ENCODE measurements at regions not wholly inside any gene's neighbourhood (a gene's known extent, or its start where the extent isn't known, plus 50 kb on each side); places are given as distances from the start of the nearest gene placed in this dataset.

GRCh38 chr2:43171789-43172188, 54.6 kb downstream of the ZFP36L2 start:
- Mint-ChIP-seq H3K4me3 (no peak overlapping the region), H3K27me3 (ENCODE audit: insufficient read depth, low read depth, poor library complexity) (peaks cover 9% of the 10 kb centered on the region), H3K36me3 (ENCODE audit: low read depth) (peaks cover 13% of the 10 kb centered on the region; the same call in 2 of the 3 replicates), H3K4me1 (peaks cover 34% of the 10 kb centered on the region), H3K27ac (no peak overlapping the region), H3K9me3 (peaks cover 30% of the 10 kb centered on the region)
- TF ChIP-seq, protein P1, sequence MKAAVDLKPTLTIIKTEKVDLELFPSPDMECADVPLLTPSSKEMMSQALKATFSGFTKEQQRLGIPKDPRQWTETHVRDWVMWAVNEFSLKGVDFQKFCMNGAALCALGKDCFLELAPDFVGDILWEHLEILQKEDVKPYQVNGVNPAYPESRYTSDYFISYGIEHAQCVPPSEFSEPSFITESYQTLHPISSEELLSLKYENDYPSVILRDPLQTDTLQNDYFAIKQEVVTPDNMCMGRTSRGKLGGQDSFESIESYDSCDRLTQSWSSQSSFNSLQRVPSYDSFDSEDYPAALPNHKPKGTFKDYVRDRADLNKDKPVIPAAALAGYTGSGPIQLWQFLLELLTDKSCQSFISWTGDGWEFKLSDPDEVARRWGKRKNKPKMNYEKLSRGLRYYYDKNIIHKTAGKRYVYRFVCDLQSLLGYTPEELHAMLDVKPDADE (IDR thresholded peaks at IDR 0.05), result no peak
- TF ChIP-seq EZH2phosphoT487 (IDR thresholded peaks at IDR 0.05; ENCODE audit: unreplicated experiment) (no peak), POLR2AphosphoS5 (IDR thresholded peaks at IDR 0.05; ENCODE audit: low read depth) (no peak), ZNF331 (CRISPR knock-in tag; IDR thresholded peaks at IDR 0.05; ENCODE audit: low read depth) (no peak), EZH2 (IDR thresholded peaks at IDR 0.05; ENCODE audit: low read depth, unreplicated experiment) (no peak), JUNB (IDR thresholded peaks at IDR 0.05; ENCODE audit: unreplicated experiment) (no peak), STAT1 (IDR thresholded peaks at IDR 0.05; ENCODE audit: unreplicated experiment) (no peak), CTCF (conservative IDR thresholded peaks at IDR 0.05; ENCODE audit: low read depth in 2 of 2) (no peak), ZNF114 (CRISPR knock-in tag; IDR thresholded peaks at IDR 0.05) (no peak), NANOG (IDR thresholded peaks at IDR 0.05; ENCODE audit: borderline replicate concordance) (no peak), CREB1 (CRISPR knock-in tag; IDR thresholded peaks at IDR 0.05; ENCODE audit: low read depth) (no peak)
- TF ChIP-seq, protein P2, sequence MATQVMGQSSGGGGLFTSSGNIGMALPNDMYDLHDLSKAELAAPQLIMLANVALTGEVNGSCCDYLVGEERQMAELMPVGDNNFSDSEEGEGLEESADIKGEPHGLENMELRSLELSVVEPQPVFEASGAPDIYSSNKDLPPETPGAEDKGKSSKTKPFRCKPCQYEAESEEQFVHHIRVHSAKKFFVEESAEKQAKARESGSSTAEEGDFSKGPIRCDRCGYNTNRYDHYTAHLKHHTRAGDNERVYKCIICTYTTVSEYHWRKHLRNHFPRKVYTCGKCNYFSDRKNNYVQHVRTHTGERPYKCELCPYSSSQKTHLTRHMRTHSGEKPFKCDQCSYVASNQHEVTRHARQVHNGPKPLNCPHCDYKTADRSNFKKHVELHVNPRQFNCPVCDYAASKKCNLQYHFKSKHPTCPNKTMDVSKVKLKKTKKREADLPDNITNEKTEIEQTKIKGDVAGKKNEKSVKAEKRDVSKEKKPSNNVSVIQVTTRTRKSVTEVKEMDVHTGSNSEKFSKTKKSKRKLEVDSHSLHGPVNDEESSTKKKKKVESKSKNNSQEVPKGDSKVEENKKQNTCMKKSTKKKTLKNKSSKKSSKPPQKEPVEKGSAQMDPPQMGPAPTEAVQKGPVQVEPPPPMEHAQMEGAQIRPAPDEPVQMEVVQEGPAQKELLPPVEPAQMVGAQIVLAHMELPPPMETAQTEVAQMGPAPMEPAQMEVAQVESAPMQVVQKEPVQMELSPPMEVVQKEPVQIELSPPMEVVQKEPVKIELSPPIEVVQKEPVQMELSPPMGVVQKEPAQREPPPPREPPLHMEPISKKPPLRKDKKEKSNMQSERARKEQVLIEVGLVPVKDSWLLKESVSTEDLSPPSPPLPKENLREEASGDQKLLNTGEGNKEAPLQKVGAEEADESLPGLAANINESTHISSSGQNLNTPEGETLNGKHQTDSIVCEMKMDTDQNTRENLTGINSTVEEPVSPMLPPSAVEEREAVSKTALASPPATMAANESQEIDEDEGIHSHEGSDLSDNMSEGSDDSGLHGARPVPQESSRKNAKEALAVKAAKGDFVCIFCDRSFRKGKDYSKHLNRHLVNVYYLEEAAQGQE (IDR thresholded peaks at IDR 0.05; ENCODE audit: unreplicated experiment), result no peak
- TF ChIP-seq, protein P3, sequence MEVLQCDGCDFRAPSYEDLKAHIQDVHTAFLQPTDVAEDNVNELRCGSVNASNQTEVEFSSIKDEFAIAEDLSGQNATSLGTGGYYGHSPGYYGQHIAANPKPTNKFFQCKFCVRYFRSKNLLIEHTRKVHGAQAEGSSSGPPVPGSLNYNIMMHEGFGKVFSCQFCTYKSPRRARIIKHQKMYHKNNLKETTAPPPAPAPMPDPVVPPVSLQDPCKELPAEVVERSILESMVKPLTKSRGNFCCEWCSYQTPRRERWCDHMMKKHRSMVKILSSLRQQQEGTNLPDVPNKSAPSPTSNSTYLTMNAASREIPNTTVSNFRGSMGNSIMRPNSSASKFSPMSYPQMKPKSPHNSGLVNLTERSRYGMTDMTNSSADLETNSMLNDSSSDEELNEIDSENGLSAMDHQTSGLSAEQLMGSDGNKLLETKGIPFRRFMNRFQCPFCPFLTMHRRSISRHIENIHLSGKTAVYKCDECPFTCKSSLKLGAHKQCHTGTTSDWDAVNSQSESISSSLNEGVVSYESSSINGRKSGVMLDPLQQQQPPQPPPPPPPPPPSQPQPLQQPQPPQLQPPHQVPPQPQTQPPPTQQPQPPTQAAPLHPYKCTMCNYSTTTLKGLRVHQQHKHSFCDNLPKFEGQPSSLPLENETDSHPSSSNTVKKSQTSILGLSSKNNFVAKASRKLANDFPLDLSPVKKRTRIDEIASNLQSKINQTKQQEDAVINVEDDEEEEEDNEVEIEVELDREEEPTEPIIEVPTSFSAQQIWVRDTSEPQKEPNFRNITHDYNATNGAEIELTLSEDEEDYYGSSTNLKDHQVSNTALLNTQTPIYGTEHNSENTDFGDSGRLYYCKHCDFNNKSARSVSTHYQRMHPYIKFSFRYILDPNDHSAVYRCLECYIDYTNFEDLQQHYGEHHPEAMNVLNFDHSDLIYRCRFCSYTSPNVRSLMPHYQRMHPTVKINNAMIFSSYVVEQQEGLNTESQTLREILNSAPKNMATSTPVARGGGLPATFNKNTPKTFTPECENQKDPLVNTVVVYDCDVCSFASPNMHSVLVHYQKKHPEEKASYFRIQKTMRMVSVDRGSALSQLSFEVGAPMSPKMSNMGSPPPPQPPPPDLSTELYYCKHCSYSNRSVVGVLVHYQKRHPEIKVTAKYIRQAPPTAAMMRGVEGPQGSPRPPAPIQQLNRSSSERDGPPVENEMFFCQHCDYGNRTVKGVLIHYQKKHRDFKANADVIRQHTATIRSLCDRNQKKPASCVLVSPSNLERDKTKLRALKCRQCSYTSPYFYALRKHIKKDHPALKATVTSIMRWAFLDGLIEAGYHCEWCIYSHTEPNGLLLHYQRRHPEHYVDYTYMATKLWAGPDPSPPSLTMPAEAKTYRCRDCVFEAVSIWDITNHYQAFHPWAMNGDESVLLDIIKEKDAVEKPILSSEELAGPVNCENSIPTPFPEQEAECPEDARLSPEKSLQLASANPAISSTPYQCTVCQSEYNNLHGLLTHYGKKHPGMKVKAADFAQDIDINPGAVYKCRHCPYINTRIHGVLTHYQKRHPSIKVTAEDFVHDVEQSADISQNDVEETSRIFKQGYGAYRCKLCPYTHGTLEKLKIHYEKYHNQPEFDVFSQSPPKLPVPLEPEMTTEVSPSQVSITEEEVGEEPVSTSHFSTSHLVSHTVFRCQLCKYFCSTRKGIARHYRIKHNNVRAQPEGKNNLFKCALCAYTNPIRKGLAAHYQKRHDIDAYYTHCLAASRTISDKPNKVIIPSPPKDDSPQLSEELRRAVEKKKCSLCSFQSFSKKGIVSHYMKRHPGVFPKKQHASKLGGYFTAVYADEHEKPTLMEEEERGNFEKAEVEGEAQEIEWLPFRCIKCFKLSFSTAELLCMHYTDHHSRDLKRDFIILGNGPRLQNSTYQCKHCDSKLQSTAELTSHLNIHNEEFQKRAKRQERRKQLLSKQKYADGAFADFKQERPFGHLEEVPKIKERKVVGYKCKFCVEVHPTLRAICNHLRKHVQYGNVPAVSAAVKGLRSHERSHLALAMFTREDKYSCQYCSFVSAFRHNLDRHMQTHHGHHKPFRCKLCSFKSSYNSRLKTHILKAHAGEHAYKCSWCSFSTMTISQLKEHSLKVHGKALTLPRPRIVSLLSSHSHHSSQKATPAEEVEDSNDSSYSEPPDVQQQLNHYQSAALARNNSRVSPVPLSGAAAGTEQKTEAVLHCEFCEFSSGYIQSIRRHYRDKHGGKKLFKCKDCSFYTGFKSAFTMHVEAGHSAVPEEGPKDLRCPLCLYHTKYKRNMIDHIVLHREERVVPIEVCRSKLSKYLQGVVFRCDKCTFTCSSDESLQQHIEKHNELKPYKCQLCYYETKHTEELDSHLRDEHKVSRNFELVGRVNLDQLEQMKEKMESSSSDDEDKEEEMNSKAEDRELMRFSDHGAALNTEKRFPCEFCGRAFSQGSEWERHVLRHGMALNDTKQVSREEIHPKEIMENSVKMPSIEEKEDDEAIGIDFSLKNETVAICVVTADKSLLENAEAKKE (CRISPR knock-in tag; IDR thresholded peaks at IDR 0.05), result no peak
- Histone ChIP-seq H3F3A (replicated peaks; ENCODE audit: low read depth) (no peaks in the 10 kb centered on the region), H3K36me3 (ENCODE audit: insufficient read depth) (0 out of 2 replicates have a peak, but pooled peaks cover 11% of the 10 kb centered on the region), H3K4me3 (no peak overlapping the region), H3K4me1 (ENCODE audit: insufficient read depth) (no peaks in the 10 kb centered on the region; the same call in 1 of the 2 replicates), H3K27me3 (ENCODE audit: insufficient read depth) (no peaks in the 10 kb centered on the region), H3K4me2 (no peak overlapping the region), H3K27ac (ENCODE audit: low read depth) (no peak overlapping the region), H2AFZ (no peak overlapping the region), H3K9me2 (ENCODE audit: insufficient read depth) (0 out of 2 replicates have a peak, but pooled peaks cover 4% of the 10 kb centered on the region), H4K20me1 (replicated peaks; ENCODE audit: insufficient read depth) (no peaks in the 10 kb centered on the region), H3K79me2 (replicated peaks; ENCODE audit: insufficient read depth) (no peaks in the 10 kb centered on the region)
- DNase-seq (ENCODE audit: low spot score) (no peak), ATAC-seq (no peak)

Measured in GM23338 (cell line).